IMR-90 (cell line): ENCODE measurements at regions not wholly inside any gene's neighbourhood (a gene's known extent, or its start where the extent isn't known, plus 50 kb on each side); places are given as distances from the start of the nearest gene placed in this dataset.

Source experiments
- ATAC-seq: fragments of 200-7000 bp; cut with Tn5 transposase; 2 replicates; pipeline ENCODE4 v1.9.1; 2020; ENCODE audit warnings: low read depth, mild to moderate bottlenecking, moderate library complexity
- BruUV-seq: library from RNA; stranded (reverse); fragments of 400-500 nt; replicated peaks from 2 replicates; lab custom pipeline; 2021; lab: Mats Ljungman, UMichigan
- CTCF ChIA-PET: fragments of 300-600 bp; formaldehyde crosslinking; extraction: SDS; loops from one replicate; lab custom pipeline; 2021; ENCODE audit warnings: antibody characterized with exemption; lab: Yijun Ruan, JAX
- POLR2A ChIA-PET: fragments of 300-600 bp; sonication (Branson Sonifier 250); formaldehyde crosslinking; loops from one replicate; lab custom pipeline; 2022; ENCODE audit warnings: antibody characterized with exemption; ENCODE audit not compliant: unreplicated experiment; lab: Charles Lee
- DNase-seq: peaks from one replicate; pipeline ENCODE4 v3.0.0; 2013
- H2AFZ ChIP-seq: replicated peaks from 2 replicates; pipeline ENCODE3; 2013; ENCODE audit warnings: low read length, mild to moderate bottlenecking; ENCODE audit not compliant: poor library complexity
- H2AK5ac ChIP-seq: 2 replicates; pipeline ENCODE4 v1.6.1; 2013; ENCODE audit warnings: low read depth, low read length, inconsistent platforms
- H2AK9ac ChIP-seq: replicated peaks from 2 replicates; pipeline ENCODE3; 2013; ENCODE audit warnings: mild to moderate bottlenecking, low read depth, low read length, moderate library complexity; ENCODE audit not compliant: poor library complexity
- H2BK120ac ChIP-seq: 2 replicates; pipeline ENCODE4 v1.6.1; 2013; ENCODE audit warnings: low read depth, low read length, inconsistent platforms
- H2BK15ac ChIP-seq: 3 replicates; pipeline ENCODE4 v1.6.1; 2013; ENCODE audit warnings: low read depth, low read length, inconsistent platforms
- H2BK20ac ChIP-seq: 2 replicates; pipeline ENCODE4 v1.6.1; 2013; ENCODE audit warnings: low read depth, mild to moderate bottlenecking, inconsistent platforms, low read length, moderate library complexity
- H2BK5ac ChIP-seq: 2 replicates; pipeline ENCODE4 v1.6.1; 2013; ENCODE audit warnings: mild to moderate bottlenecking, low read depth, low read length, inconsistent platforms; ENCODE audit not compliant: poor library complexity, severe bottlenecking
- H3K14ac ChIP-seq: replicated peaks from 2 replicates; pipeline ENCODE4 v1.6.1; 2013; ENCODE audit warnings: low read depth, low read length, inconsistent platforms
- H3K18ac ChIP-seq: 2 replicates; pipeline ENCODE4 v1.6.1; 2013; ENCODE audit warnings: low read depth, low read length, control low read depth
- H3K23ac ChIP-seq: 2 replicates; pipeline ENCODE4 v1.6.1; 2013; ENCODE audit warnings: low read depth, low read length, inconsistent platforms
- H3K27ac ChIP-seq: 2 replicates; pipeline ENCODE4 v1.5.1; 2013; ENCODE audit warnings: mild to moderate bottlenecking, control low read depth, low read length; ENCODE audit not compliant: insufficient read depth
- H3K27me3 ChIP-seq: 2 replicates; pipeline ENCODE4 v1.6.1; 2013; ENCODE audit warnings: low read length; ENCODE audit not compliant: control insufficient read depth, insufficient read depth
- H3K36me3 ChIP-seq: 2 replicates; pipeline ENCODE4 v1.6.1; 2013; ENCODE audit warnings: low read length, mixed read lengths; ENCODE audit not compliant: control insufficient read depth, insufficient read depth
- H3K4ac ChIP-seq: 2 replicates; pipeline ENCODE4 v1.6.1; 2013; ENCODE audit warnings: low read depth, low read length, inconsistent platforms
- H3K4me1 ChIP-seq: 2 replicates; pipeline ENCODE4 v1.6.1; 2013; ENCODE audit warnings: low read length, mixed read lengths; ENCODE audit not compliant: control insufficient read depth, insufficient read depth
- H3K4me2 ChIP-seq: 2 replicates; pipeline ENCODE4 v1.6.1; 2013; ENCODE audit warnings: low read depth, mild to moderate bottlenecking, control low read depth, low read length, moderate library complexity
- H3K4me3 ChIP-seq: 2 replicates; pipeline ENCODE4 v1.5.1; 2013; ENCODE audit warnings: low read depth, mild to moderate bottlenecking, control low read depth, low read length, moderate library complexity; ENCODE audit not compliant: insufficient read depth
- H3K56ac ChIP-seq: 2 replicates; pipeline ENCODE4 v1.6.1; 2013; ENCODE audit warnings: low read length, inconsistent platforms; ENCODE audit not compliant: insufficient read depth; ENCODE audit errors: extremely low read depth
- H3K79me1 ChIP-seq, 2 experiments: 2 replicates each; pipeline ENCODE4 v1.6.1; 2013; ENCODE audit warnings: low read length in 2 of 2, inconsistent platforms in 1 of 2, low read depth in 1 of 2
- H3K9ac ChIP-seq: 2 replicates; pipeline ENCODE4 v1.6.1; 2013; ENCODE audit warnings: low read depth, low read length, control low read depth
- H3K9me1 ChIP-seq: 2 replicates; pipeline ENCODE4 v1.6.1; 2013; ENCODE audit warnings: low read length, inconsistent platforms; ENCODE audit not compliant: insufficient read depth
- H3K9me3 ChIP-seq: 2 replicates; pipeline ENCODE4 v1.6.1; 2013; ENCODE audit warnings: low read length; ENCODE audit not compliant: control insufficient read depth, insufficient read depth
- H4K20me1 ChIP-seq: 2 replicates; pipeline ENCODE4 v1.6.1; 2013; ENCODE audit warnings: low read length, inconsistent platforms; ENCODE audit not compliant: insufficient read depth
- H4K5ac ChIP-seq: 2 replicates; pipeline ENCODE4 v1.6.1; 2013; ENCODE audit warnings: mild to moderate bottlenecking, low read depth, low read length, control low read depth
- H4K8ac ChIP-seq, 2 experiments: 2 replicates each; pipeline ENCODE4 v1.6.1; 2013; ENCODE audit warnings: low read depth in 2 of 2, low read length in 2 of 2, control low read depth in 1 of 2, inconsistent platforms in 1 of 2
- H4K91ac ChIP-seq: 2 replicates; pipeline ENCODE4 v1.6.1; 2013; ENCODE audit warnings: low read depth, low read length, inconsistent platforms; ENCODE audit not compliant: insufficient read depth
- FOS ChIP-seq: fragments of 150-350 bp; IDR thresholded peaks from 2 replicates; pipeline ENCODE4 v1.6.1; 2016; ENCODE audit warnings: low read depth, low read length
- MXI1 ChIP-seq: IDR thresholded peaks from 2 replicates; pipeline ENCODE4 v1.6.1; 2012; ENCODE audit warnings: low read depth, mild to moderate bottlenecking, low read length, moderate library complexity, borderline replicate concordance
- RAD21 ChIP-seq: IDR thresholded peaks from 2 replicates; pipeline ENCODE4 v1.6.1; 2012; ENCODE audit warnings: low read length, improper control_type of control experiment
- dilution Hi-C: fragments of 300-500 bp; cut with HindIII; formaldehyde crosslinking; loops from one replicate; pipeline ENCODE4 v1.14.3; 2018; ENCODE audit warnings: low sequenced_read_pairs; ENCODE audit not compliant: unreplicated experiment
- in situ Hi-C: fragments of 300-500 bp; cut with MboI; formaldehyde crosslinking; loops from 3 replicates; pipeline ENCODE4 v1.14.3; 2019; ENCODE audit warnings: low sequenced_read_pairs, inconsistent platforms, mixed read lengths
- intact Hi-C: fragments of 100-400 bp; cut with micrococcal nuclease; formaldehyde crosslinking; loops from 2 replicates; pipeline ENCODE4 v1.10.0; 2022
- TF ChIP-seq, protein P1 (sequence below): fragments of 150-350 bp; IDR thresholded peaks from 2 replicates; pipeline ENCODE4 v1.6.1; 2016; ENCODE audit warnings: low read depth, mild to moderate bottlenecking, low read length, moderate library complexity, borderline replicate concordance

DNA sequence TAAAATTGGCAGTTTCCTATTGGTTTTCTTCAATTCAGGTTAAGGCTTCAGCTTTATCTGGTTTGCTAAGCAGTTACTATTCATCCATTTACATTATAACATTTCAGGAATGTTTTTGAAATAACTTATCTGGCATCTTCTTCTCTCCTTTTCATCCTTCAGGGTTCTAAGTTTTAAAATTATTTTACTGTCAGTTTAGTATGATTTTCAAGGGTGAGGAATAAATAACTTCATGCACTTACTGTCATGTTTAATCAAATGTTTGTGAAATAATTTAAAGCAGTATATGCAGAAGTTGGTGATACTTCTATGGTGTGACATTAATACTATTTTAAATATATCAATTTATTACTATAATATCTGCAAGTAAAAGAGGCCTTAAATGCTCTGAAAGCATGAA is 338.1 kb upstream of the MMS22L start:
- no peak overlapping the region for H3K4ac ChIP-seq
- H3K23ac ChIP-seq = no peak overlapping the region
- H4K20me1 ChIP-seq = no peaks in the 10 kb centered on the region
- H2BK20ac ChIP-seq = no peak overlapping the region
- no peaks in the 10 kb centered on the region for H3K36me3 ChIP-seq
- H3K27ac ChIP-seq = no peak overlapping the region
- DNase-seq (no peak), ATAC-seq (no peak)
- H4K8ac ChIP-seq = no peak overlapping the region
- no peak overlapping the region for H3K14ac ChIP-seq
- POLR2A ChIA-PET = no interaction called here
- no peak overlapping the region for H2BK15ac ChIP-seq
- no peak overlapping the region for H2AFZ ChIP-seq
- no peak overlapping the region for H3K56ac ChIP-seq
- H3K4me2 ChIP-seq = no peak overlapping the region
- no peak overlapping the region for H3K9ac ChIP-seq
- H3K4me1 ChIP-seq = no peaks in the 10 kb centered on the region
- no peak overlapping the region for H3K18ac ChIP-seq
- no peaks in the 10 kb centered on the region for H3K9me1 ChIP-seq
- no peak overlapping the region for H3K4me3 ChIP-seq
- no peak overlapping the region for H2BK120ac ChIP-seq
- BruUV-seq = no TSS peak
- H4K91ac ChIP-seq = no peak overlapping the region
- TF ChIP-seq MXI1 (no peak), FOS (no peak), RAD21 (no peak)
- TF ChIP-seq, protein P1, sequence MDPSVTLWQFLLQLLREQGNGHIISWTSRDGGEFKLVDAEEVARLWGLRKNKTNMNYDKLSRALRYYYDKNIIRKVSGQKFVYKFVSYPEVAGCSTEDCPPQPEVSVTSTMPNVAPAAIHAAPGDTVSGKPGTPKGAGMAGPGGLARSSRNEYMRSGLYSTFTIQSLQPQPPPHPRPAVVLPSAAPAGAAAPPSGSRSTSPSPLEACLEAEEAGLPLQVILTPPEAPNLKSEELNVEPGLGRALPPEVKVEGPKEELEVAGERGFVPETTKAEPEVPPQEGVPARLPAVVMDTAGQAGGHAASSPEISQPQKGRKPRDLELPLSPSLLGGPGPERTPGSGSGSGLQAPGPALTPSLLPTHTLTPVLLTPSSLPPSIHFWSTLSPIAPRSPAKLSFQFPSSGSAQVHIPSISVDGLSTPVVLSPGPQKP = no peak
- H2BK5ac ChIP-seq = no peak overlapping the region
- CTCF ChIA-PET = no interaction called here
- H2AK9ac ChIP-seq = no peak overlapping the region
- H4K5ac ChIP-seq = no peak overlapping the region
- dilution Hi-C loops (no loop called here), in situ Hi-C loops (no loop called here), intact Hi-C loops (no loop called here)
- no peak overlapping the region for H2AK5ac ChIP-seq
- no peaks in the 10 kb centered on the region for H3K27me3 ChIP-seq
- H3K79me1 ChIP-seq = no peaks in the 10 kb centered on the region
- H3K9me3 ChIP-seq = no peaks in the 10 kb centered on the region
